H1 (cell line): ENCODE measurements at regions not wholly inside any gene's neighbourhood (a gene's known extent, or its start where the extent isn't known, plus 50 kb on each side); places are given as distances from the start of the nearest gene placed in this dataset.

ENCODE experiments used
- ATF3 ChIP-seq: IDR thresholded peaks from 2 replicates; pipeline ENCODE4 v1.6.1; 2011; ENCODE audit warnings: low read depth, mild to moderate bottlenecking, low read length; ENCODE audit not compliant: insufficient read depth
- EZH2 ChIP-seq: fragments of 200-600 bp; sonication (generic); IDR thresholded peaks from 2 replicates; pipeline ENCODE4 v1.7.1; 2012; ENCODE audit warnings: low read depth, mild to moderate bottlenecking, moderate library complexity, low read length, inconsistent platforms; ENCODE audit not compliant: severe bottlenecking
- RFX5 ChIP-seq: IDR thresholded peaks from 2 replicates; pipeline ENCODE4 v1.6.1; 2011; ENCODE audit warnings: low read depth, low read length, improper control_type of control experiment, borderline replicate concordance
- RXRA ChIP-seq: IDR thresholded peaks from 2 replicates; pipeline ENCODE4 v1.6.1; 2011; ENCODE audit warnings: low read depth, mild to moderate bottlenecking, low read length, moderate library complexity; ENCODE audit not compliant: insufficient read depth

DNA sequence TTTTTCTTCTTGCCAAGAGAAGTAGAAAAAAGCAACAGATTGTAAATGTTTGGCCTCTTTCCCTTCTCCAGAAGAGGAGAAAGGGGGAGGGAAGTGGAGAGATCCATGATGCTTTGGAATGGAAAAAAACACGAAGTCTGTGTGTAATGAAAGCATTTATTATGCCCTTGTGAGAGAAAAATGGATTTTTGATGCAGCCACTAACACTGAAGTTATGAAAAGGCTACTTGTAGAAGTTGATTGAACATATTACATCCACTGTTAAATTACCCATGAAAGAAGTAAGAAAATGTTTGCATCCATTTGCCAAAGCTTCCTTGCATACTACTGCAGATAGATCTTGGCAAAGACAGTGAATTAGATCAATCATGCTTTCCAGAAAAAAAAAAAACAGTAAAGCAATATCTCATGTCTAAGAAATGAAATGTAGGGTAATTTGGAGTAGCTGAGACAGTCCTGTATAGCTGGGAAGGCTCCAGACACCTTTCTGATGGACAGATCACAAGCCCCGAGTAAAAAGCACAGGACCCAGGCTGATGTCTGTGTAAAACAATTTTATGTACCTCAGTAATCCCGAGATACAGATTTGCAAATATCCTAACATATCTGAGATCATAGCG, 295.5 kb downstream of the PLOD2 start:
- no peak for TF ChIP-seq RXRA
- no peak for TF ChIP-seq EZH2
- TF ChIP-seq RFX5 = no peak
- no peak for TF ChIP-seq ATF3
